HepG2 (cell line): ENCODE measurements at regions not wholly inside any gene's neighbourhood (a gene's known extent, or its start where the extent isn't known, plus 50 kb on each side); places are given as distances from the start of the nearest gene placed in this dataset.

Source experiments
- ATAC-seq: fragments of 200-7000 bp; cut with Tn5 transposase; 3 replicates; pipeline ENCODE4 v1.9.1; 2020; ENCODE audit warnings: mild to moderate bottlenecking, moderate library complexity
- BruUV-seq: library from RNA; stranded (reverse); fragments of 400-500 nt; replicated peaks from 2 replicates; lab custom pipeline; 2021; lab: Mats Ljungman, UMichigan
- CTCF ChIA-PET: fragments of 300-600 bp; formaldehyde crosslinking; extraction: SDS; loops from one replicate; lab custom pipeline; 2021; ENCODE audit warnings: low total read pairs, inconsistent platforms, low intra/inter-chr PET ratio; lab: Yijun Ruan, JAX
- POLR2A ChIA-PET: fragments of 350-600 bp; sonication (Branson Sonifier 250); formaldehyde crosslinking; loops from one replicate; lab custom pipeline; 2020; ENCODE audit warnings: antibody characterized with exemption, inconsistent platforms; lab: Yijun Ruan, JAX
- DNase-seq: peaks from one replicate; pipeline ENCODE4 v3.0.0-alpha.2; 2015; ENCODE audit warnings: low spot score
- FAIRE-seq: peaks from 3 replicates; lab custom pipeline; 2011; peaks lifted over from hg19 to GRCh38; lab: Jason Lieb, UNC
- H2AFZ ChIP-seq: one replicate; pipeline ENCODE4 v1.6.1; 2011; ENCODE audit warnings: low read length, inconsistent platforms
- H3K27ac ChIP-seq: fragments of 300-600 bp; 3 replicates; pipeline ENCODE4 v1.8.0; 2011; ENCODE audit warnings: mixed run types, mild to moderate bottlenecking, mixed read lengths, low read length, inconsistent platforms; ENCODE audit not compliant: insufficient read depth; ENCODE audit errors: extremely low read length
- H3K27me3 ChIP-seq, 2 experiments: fragments of 200-600 bp in 1 of 2; 2 replicates in 1 of 2; 3 replicates in 1 of 2; pipeline versions ENCODE4 v1.6.0 to v1.8.0; 2011; ENCODE audit warnings: low read length in 2 of 2, mild to moderate bottlenecking in 2 of 2, moderate library complexity in 2 of 2, inconsistent platforms in 1 of 2; ENCODE audit not compliant: insufficient read depth in 2 of 2, control insufficient read depth in 1 of 2
- H3K36me3 ChIP-seq, 2 experiments: fragments of 200-600 bp in 1 of 2; replicated peaks in 1 of 2; 2 replicates in 1 of 2; 3 replicates in 1 of 2; pipeline versions ENCODE4 v1.5.1 to v1.8.0; 2011; ENCODE audit warnings: low read length in 2 of 2, inconsistent platforms in 1 of 2; ENCODE audit not compliant: insufficient read depth in 2 of 2, control insufficient read depth in 1 of 2
- H3K4me1 ChIP-seq: 2 replicates; pipeline ENCODE4 v1.5.1; 2012; ENCODE audit warnings: low read length, inconsistent platforms; ENCODE audit not compliant: insufficient read depth
- H3K4me2 ChIP-seq: 2 replicates; pipeline ENCODE4 v1.6.0; 2011; ENCODE audit warnings: low read depth, low read length, inconsistent platforms
- H3K4me3 ChIP-seq, 3 experiments: fragments of 200-600 bp in 1 of 3; sonication (generic), shearing (Covaris generic) in 1 of 3; replicated peaks in 1 of 3; 2 replicates each; pipeline ENCODE4 v1.5.1; 2011 to 2016; ENCODE audit warnings: low read length in 3 of 3, inconsistent platforms in 2 of 3, low read depth in 2 of 3, mild to moderate bottlenecking in 2 of 3, control low read depth in 1 of 3, mixed read lengths in 1 of 3; ENCODE audit not compliant: insufficient read depth in 1 of 3
- H3K79me2 ChIP-seq: one replicate; pipeline ENCODE4 v1.6.1; 2011; ENCODE audit warnings: low read length, inconsistent platforms; ENCODE audit not compliant: insufficient read depth
- H3K9ac ChIP-seq: 2 replicates; pipeline ENCODE4 v1.6.0; 2011; ENCODE audit warnings: mild to moderate bottlenecking, low read depth, low read length, inconsistent platforms; ENCODE audit not compliant: insufficient read depth
- H3K9me3 ChIP-seq: 2 replicates; pipeline ENCODE4 v1.5.1; 2012; ENCODE audit warnings: mild to moderate bottlenecking, low read length
- H4K20me1 ChIP-seq: 2 replicates; pipeline ENCODE4 v1.6.0; 2011; ENCODE audit warnings: inconsistent platforms, mild to moderate bottlenecking, low read length, moderate library complexity; ENCODE audit not compliant: insufficient read depth
- ATF7 ChIP-seq, 2 experiments: fragments of 450-650 bp in 1 of 2; sonication (generic) in 1 of 2; formaldehyde crosslinking in 1 of 2; IDR thresholded peaks; 2 replicates each; pipeline versions ENCODE4 v1.4.0 to v1.6.1; 2016 to 2020; ENCODE audit warnings: antibody characterized with exemption in 1 of 2, mild to moderate bottlenecking in 1 of 2, missing genetic modification reagents in 1 of 2
- FOSL2 ChIP-seq: sonication (generic); formaldehyde crosslinking; IDR thresholded peaks from 2 replicates; pipeline ENCODE4 v1.4.0; 2020; ENCODE audit warnings: missing genetic modification reagents
- JUNB ChIP-seq: sonication (generic); formaldehyde crosslinking; IDR thresholded peaks from 2 replicates; pipeline ENCODE4 v1.8.0; 2022; ENCODE audit warnings: missing genetic modification reagents, mild to moderate bottlenecking, borderline replicate concordance
- KDM1A ChIP-seq: IDR thresholded peaks from 2 replicates; pipeline ENCODE4 v1.6.1; 2016; ENCODE audit warnings: missing compliant biosample characterization
- MAFF ChIP-seq: IDR thresholded peaks from 2 replicates; pipeline ENCODE4 v1.6.1; 2011; ENCODE audit warnings: low read depth, low read length, improper control_type of control experiment
- MAFK ChIP-seq, 2 experiments: IDR thresholded peaks in 1 of 2; conservative IDR thresholded peaks in 1 of 2; 2 replicates each; pipeline ENCODE4 v1.6.1; 2011; ENCODE audit warnings: improper control_type of control experiment in 2 of 2, low read length in 2 of 2
- NR2F1 ChIP-seq, 2 experiments: fragments of 450-650 bp in 1 of 2; formaldehyde crosslinking in 1 of 2; IDR thresholded peaks; 2 replicates each; pipeline versions ENCODE4 v1.5.0 to v1.6.1; 2016 to 2020; ENCODE audit warnings: mild to moderate bottlenecking in 1 of 2, missing compliant biosample characterization in 1 of 2, missing genetic modification reagents in 1 of 2, moderate library complexity in 1 of 2
- PCBP2 ChIP-seq: fragments of 200-400 bp; formaldehyde crosslinking; optimal IDR thresholded peaks from 2 replicates; pipeline ENCODE3; 2018; ENCODE audit warnings: low read length, low read depth; ENCODE audit not compliant: poor library complexity, severe bottlenecking
- RERE ChIP-seq: IDR thresholded peaks from 2 replicates; pipeline ENCODE4 v1.6.1; 2016; ENCODE audit warnings: low read depth, missing genetic modification reagents, missing compliant biosample characterization
- SMYD3 ChIP-seq: sonication (generic); formaldehyde crosslinking; IDR thresholded peaks from 2 replicates; pipeline ENCODE4 v1.8.1; 2023; ENCODE audit warnings: mild to moderate bottlenecking, missing genetic modification reagents
- ZBTB20 ChIP-seq: sonication (generic); formaldehyde crosslinking; IDR thresholded peaks from 2 replicates; pipeline ENCODE4 v1.8.1; 2023; ENCODE audit warnings: missing genetic modification reagents, low read depth, mild to moderate bottlenecking, borderline replicate concordance
- ZMYM4 ChIP-seq: sonication (generic); formaldehyde crosslinking; IDR thresholded peaks from 2 replicates; pipeline ENCODE4 v1.8.1; 2023; ENCODE audit warnings: mild to moderate bottlenecking, missing genetic modification reagents
- ZNF282 ChIP-seq: fragments of 450-650 bp; IDR thresholded peaks from 2 replicates; pipeline ENCODE4 v1.6.1; 2018; ENCODE audit not compliant: partially characterized antibody
- ZNF317 ChIP-seq: sonication (generic); formaldehyde crosslinking; IDR thresholded peaks from 2 replicates; pipeline ENCODE4 v1.5.0; 2020; ENCODE audit warnings: mild to moderate bottlenecking, missing genetic modification reagents
- ZNF331 ChIP-seq: sonication (generic); formaldehyde crosslinking; IDR thresholded peaks from 2 replicates; pipeline ENCODE4 v1.4.0; 2020; ENCODE audit warnings: missing genetic modification reagents
- ZNF737 ChIP-seq: sonication (generic); formaldehyde crosslinking; IDR thresholded peaks from 2 replicates; pipeline ENCODE4 v1.5.0; 2020; ENCODE audit warnings: missing genetic modification reagents, mild to moderate bottlenecking, borderline replicate concordance
- WGBS: methylation state at CpG from one replicate; pipeline ENCODE4 v1.1.6; 2017; ENCODE audit warnings: low lambda C conversion rate; 5-methylcytosine and 5-hydroxymethylcytosine counted together
- in situ Hi-C: cut with HindIII; loops from 2 replicates; pipeline ENCODE4 v1.10.0; 2017; ENCODE audit warnings: low pct_unique_long_range_greater_than_20kb; ENCODE audit not compliant: extremely low pct_ligation_motif_present
- intact Hi-C: fragments of 100-400 bp; cut with micrococcal nuclease; formaldehyde crosslinking; loops from one replicate; pipeline ENCODE4 v1.10.0; 2022; ENCODE audit not compliant: unreplicated experiment

- no TSS peak for BruUV-seq
- Histone ChIP-seq H3K4me1 (no peaks in the 10 kb centered on the region), H2AFZ (no peak overlapping the region), H3K4me3 (no peak overlapping the region), H3K4me2 (no peak overlapping the region), H3K9ac (no peak overlapping the region), H4K20me1 (no peaks in the 10 kb centered on the region), H3K27me3 (no peaks in the 10 kb centered on the region), H3K27ac (no peak overlapping the region), H3K79me2 (no peaks in the 10 kb centered on the region), H3K36me3 (no peaks in the 10 kb centered on the region), H3K9me3 (no peaks in the 10 kb centered on the region)
- ATAC-seq = no peak
- WGBS = 54% methylated on average over 10 of the region's 10 CpGs
- ChIA-PET POLR2A (no interaction called here), CTCF (no interaction called here)
- no peak for DNase-seq
- intact Hi-C loops (no loop called here), in situ Hi-C loops (no loop called here)
- no peak for FAIRE-seq
- TF ChIP-seq KDM1A (CRISPR knock-in tag) (no peak), ATF7 (IDR thresholded peaks at IDR 0.05) (no peak), ATF7 (CRISPR knock-in tag; IDR thresholded peaks at IDR 0.05) (no peak), SMYD3 (CRISPR knock-in tag) (no peak), ZNF317 (CRISPR knock-in tag) (no peak), ZNF331 (CRISPR knock-in tag) (no peak), MAFF (peak; percentile 91), JUNB (no peak), ZMYM4 (CRISPR knock-in tag) (no peak), FOSL2 (CRISPR knock-in tag) (0 out of 2 replicates have a peak, but pooled peaks have one; percentile 27), ZNF282 (no peak), ZBTB20 (CRISPR knock-in tag) (no peak), RERE (CRISPR knock-in tag) (no peak), NR2F1 (CRISPR knock-in tag; IDR thresholded peaks at IDR 0.05) (no peak), ZNF737 (CRISPR knock-in tag) (no peak), MAFK (conservative IDR thresholded peaks at IDR 0.05 in 1 of 2, IDR thresholded peaks at IDR 0.05 in 1 of 2; ENCODE audit: low read length in 2 of 2) (peak; percentile 85 to 94), PCBP2 (no peak)
- TF ChIP-seq, all 625 proteins: peak for 3
These were observed 75.8 kb upstream of the NRP1 start for GRCh38 chr10:33410096-33410859.
